ENCODE measurements at regions not wholly inside any gene's neighbourhood (a gene's known extent, or its start where the extent isn't known, plus 50 kb on each side); places are given as distances from the start of the nearest gene placed in this dataset.

DNA sequence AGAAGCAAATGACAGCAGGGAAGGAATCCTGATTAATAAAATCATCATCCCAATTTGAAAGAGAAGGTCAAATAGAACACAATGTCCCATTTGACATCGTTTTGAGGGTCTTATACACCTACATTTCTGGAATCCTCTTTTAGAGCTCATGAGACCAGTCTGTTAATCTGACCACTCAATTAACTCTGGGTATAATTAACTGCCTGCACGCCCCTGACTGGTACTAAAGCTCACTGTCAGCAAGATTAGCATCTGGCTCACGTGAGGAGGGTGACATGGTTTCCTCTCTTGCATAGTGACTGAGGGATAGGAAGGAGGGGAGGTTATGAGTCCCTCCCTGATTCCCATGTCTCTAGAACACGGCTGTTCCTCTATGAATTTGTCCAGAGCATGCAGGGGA lies 124.3 kb downstream of the ICOS start:
- CTCF ChIA-PET (ENCODE audit: unreplicated experiment): no interaction called here

DNA sequence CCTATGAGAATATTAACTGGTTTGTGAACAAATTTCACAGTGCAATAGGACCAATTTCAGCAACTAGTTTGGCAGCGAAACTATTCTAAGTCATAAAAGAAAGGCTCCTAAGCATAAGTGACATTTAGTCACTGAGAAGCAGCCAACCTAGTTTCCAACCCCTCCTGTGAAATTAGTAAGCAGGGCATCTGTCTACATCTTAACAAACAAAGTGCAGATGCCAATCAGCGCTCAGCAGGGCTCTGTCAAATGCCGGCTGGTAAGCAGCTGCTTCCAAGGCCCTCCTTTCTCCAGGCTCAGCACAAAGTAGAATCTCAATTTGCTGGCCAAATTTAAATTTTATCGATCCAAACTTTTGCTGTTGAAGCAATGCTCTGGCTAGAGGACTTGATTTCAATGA lies 124.7 kb downstream of the ICOS start:
- no peak overlapping the region for H2AFZ ChIP-seq (ENCODE audit: low read length)
- no peaks in the 10 kb centered on the region for H3K9me2 ChIP-seq (ENCODE audit: insufficient read depth, low read length)
- H3K36me3 ChIP-seq (ENCODE audit: insufficient read depth, low read length): no peaks in the 10 kb centered on the region
- H3K9me3 ChIP-seq (ENCODE audit: low read length): no peaks in the 10 kb centered on the region
- intact Hi-C loops (cut with micrococcal nuclease; ENCODE audit: unreplicated experiment): no loop called here
- BruUV-seq (replicated peaks): no TSS peak
- no peak overlapping the region for H3K4me3 ChIP-seq (ENCODE audit: low read depth, low read length, poor library complexity, severe bottlenecking)
- H3K4me2 ChIP-seq (ENCODE audit: low read length): no peak overlapping the region
- TF ChIP-seq EZH2phosphoT487 (IDR thresholded peaks at IDR 0.05; ENCODE audit: borderline replicate concordance, low read depth, low read length): no peak
- no peaks in the 10 kb centered on the region for H3K4me1 ChIP-seq (ENCODE audit: insufficient read depth, low read length, poor library complexity, severe bottlenecking)
- no peak for DNase-seq (ENCODE audit: low spot score)
- POLR2A ChIA-PET: interaction anchor here (0.6 to 3.1 kb wide), 2 partner anchors 16 to 227 kb away, joined by 3 to 11 read pairs; no protein-coding TSS in a partner anchor
- H4K20me1 ChIP-seq (ENCODE audit: insufficient read depth, low read length): no peaks in the 10 kb centered on the region
- CTCF ChIA-PET (ENCODE audit: unreplicated experiment): interaction anchor here (1.5 kb wide), 1 partner anchor 10 kb away, joined by 4 read pairs; no protein-coding TSS in a partner anchor
- H3K79me2 ChIP-seq (ENCODE audit: insufficient read depth, low read depth, low read length): no peaks in the 10 kb centered on the region
- no peak overlapping the region for H3K27ac ChIP-seq (ENCODE audit: low read depth, low read length, poor library complexity, severe bottlenecking)

More for the DNA sequence above, 124.3 kb downstream of the ICOS start:
- H3K4me2 ChIP-seq (ENCODE audit: low read length): no peak overlapping the region
- no peaks in the 10 kb centered on the region for H4K20me1 ChIP-seq (ENCODE audit: insufficient read depth, low read length)
- H3K79me2 ChIP-seq (ENCODE audit: insufficient read depth, low read depth, low read length): no peaks in the 10 kb centered on the region
- H3K9me2 ChIP-seq (ENCODE audit: insufficient read depth, low read length): no peaks in the 10 kb centered on the region
- H3K27ac ChIP-seq (ENCODE audit: low read depth, low read length, poor library complexity, severe bottlenecking): no peak overlapping the region
- H3K4me1 ChIP-seq (ENCODE audit: insufficient read depth, low read length, poor library complexity, severe bottlenecking): no peaks in the 10 kb centered on the region
- intact Hi-C loops (cut with micrococcal nuclease; ENCODE audit: unreplicated experiment): no loop called here
- TF ChIP-seq EZH2phosphoT487 (IDR thresholded peaks at IDR 0.05; ENCODE audit: borderline replicate concordance, low read depth, low read length) (no peak), CTCF (conservative IDR thresholded peaks at IDR 0.05; ENCODE audit: low read length) (no peak)
- H2AFZ ChIP-seq (ENCODE audit: low read length): no peak overlapping the region
- H3K4me3 ChIP-seq (ENCODE audit: low read depth, low read length, poor library complexity, severe bottlenecking): no peak overlapping the region
- no TSS peak for BruUV-seq (replicated peaks)
- no peaks in the 10 kb centered on the region for H3K9me3 ChIP-seq (ENCODE audit: low read length)
- H3K36me3 ChIP-seq (ENCODE audit: insufficient read depth, low read length): no peaks in the 10 kb centered on the region
- POLR2A ChIA-PET: interaction anchor here (0.6 to 3.1 kb wide), 2 partner anchors 15 to 226 kb away, joined by 3 to 11 read pairs; no protein-coding TSS in a partner anchor
- no peak for DNase-seq (ENCODE audit: low spot score)

DNA sequence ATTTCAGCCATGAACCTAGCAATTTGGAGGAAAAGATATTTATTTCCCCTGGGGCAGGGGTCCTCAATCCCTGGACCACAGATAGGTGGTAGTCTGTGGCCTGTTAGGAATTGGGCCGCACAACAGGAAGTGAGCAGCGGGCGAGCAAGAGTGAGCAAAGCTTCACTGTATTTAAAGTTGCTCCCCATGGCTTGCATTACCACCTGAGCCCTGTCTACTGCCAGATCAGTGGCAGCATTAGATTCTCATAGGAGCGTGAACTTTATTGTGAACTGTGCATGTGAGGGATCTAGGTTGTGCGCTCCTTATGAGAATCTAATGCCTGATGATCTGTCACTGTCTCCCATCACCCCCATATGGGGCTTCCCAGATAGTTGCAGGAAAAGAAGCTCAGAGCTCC lies 127.6 kb downstream of the ICOS start:
- TF ChIP-seq EZH2phosphoT487 (IDR thresholded peaks at IDR 0.05; ENCODE audit: borderline replicate concordance, low read depth, low read length): no peak
- no peak for TF ChIP-seq CTCF (conservative IDR thresholded peaks at IDR 0.05; ENCODE audit: low read length)
- H3K9me2 ChIP-seq (ENCODE audit: insufficient read depth, low read length): no peaks in the 10 kb centered on the region
- H3K4me1 ChIP-seq (ENCODE audit: insufficient read depth, low read length, poor library complexity, severe bottlenecking): no peaks in the 10 kb centered on the region
- no peaks in the 10 kb centered on the region for H3K9me3 ChIP-seq (ENCODE audit: low read length)
- no peak for DNase-seq (ENCODE audit: low spot score)
- no peak overlapping the region for H3K4me2 ChIP-seq (ENCODE audit: low read length)
- no peaks in the 10 kb centered on the region for H3K79me2 ChIP-seq (ENCODE audit: insufficient read depth, low read depth, low read length)
- intact Hi-C loops (cut with micrococcal nuclease; ENCODE audit: unreplicated experiment): no loop called here
- no peak overlapping the region for H3K4me3 ChIP-seq (ENCODE audit: low read depth, low read length, poor library complexity, severe bottlenecking)
- no peaks in the 10 kb centered on the region for H4K20me1 ChIP-seq (ENCODE audit: insufficient read depth, low read length)
- ChIA-PET CTCF (ENCODE audit: unreplicated experiment) (no interaction called here), POLR2A (no interaction called here)
- H3K27ac ChIP-seq (ENCODE audit: low read depth, low read length, poor library complexity, severe bottlenecking): no peak overlapping the region
- BruUV-seq (replicated peaks): no TSS peak
- no peaks in the 10 kb centered on the region for H3K36me3 ChIP-seq (ENCODE audit: insufficient read depth, low read length)
- H2AFZ ChIP-seq (ENCODE audit: low read length): no peak overlapping the region
